Prostate gland (tissue), 2 donors: ENCODE measurements at regions not wholly inside any gene's neighbourhood (a gene's known extent, or its start where the extent isn't known, plus 50 kb on each side); places are given as distances from the start of the nearest gene placed in this dataset.

ENCODE experiments used
- POLR2AphosphoS5 ChIP-seq: sonication (generic); formaldehyde crosslinking; IDR thresholded peaks from one replicate; pipeline ENCODE4 v1.6.1; 2017; ENCODE audit warnings: antibody characterized with exemption
- TF ChIP-seq, protein P1 (sequence below), 4 experiments: fragments of 200-600 bp in 2 of 4; fragments of 450-650 bp in 2 of 4; sonication (generic) in 2 of 4; IDR thresholded peaks; 1 replicate in 3 of 4; 2 replicates in 1 of 4; pipeline ENCODE4 v1.5.1; 2016 to 2019; ENCODE audit warnings: antibody characterized with exemption in 4 of 4, mild to moderate bottlenecking in 2 of 4, moderate library complexity in 2 of 4

DNA sequence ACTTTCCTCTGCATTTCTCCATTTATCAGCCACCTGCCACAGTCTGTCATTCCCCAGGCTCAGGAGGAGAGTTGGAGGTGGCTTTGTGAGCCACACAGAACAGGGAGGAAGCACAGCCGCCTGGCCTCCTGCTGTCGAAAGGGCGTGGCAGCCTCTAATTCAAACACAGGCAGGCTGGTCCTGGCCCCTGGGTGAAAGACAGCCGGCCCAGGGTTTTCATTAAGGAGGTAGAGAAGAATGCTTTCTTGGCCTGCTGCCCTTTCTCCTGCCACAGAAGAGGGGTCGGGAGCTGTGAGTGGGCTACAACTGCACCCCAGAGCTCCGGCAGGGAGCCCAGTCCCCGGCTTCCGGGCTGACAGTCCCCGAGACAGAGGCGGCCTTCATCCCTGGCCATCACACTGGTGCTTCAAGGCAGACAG, 108.6 kb upstream of the FZD10 start:
- TF ChIP-seq, protein P1, sequence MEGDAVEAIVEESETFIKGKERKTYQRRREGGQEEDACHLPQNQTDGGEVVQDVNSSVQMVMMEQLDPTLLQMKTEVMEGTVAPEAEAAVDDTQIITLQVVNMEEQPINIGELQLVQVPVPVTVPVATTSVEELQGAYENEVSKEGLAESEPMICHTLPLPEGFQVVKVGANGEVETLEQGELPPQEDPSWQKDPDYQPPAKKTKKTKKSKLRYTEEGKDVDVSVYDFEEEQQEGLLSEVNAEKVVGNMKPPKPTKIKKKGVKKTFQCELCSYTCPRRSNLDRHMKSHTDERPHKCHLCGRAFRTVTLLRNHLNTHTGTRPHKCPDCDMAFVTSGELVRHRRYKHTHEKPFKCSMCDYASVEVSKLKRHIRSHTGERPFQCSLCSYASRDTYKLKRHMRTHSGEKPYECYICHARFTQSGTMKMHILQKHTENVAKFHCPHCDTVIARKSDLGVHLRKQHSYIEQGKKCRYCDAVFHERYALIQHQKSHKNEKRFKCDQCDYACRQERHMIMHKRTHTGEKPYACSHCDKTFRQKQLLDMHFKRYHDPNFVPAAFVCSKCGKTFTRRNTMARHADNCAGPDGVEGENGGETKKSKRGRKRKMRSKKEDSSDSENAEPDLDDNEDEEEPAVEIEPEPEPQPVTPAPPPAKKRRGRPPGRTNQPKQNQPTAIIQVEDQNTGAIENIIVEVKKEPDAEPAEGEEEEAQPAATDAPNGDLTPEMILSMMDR (IDR thresholded peaks at IDR 0.05) = no peak
- no peak for TF ChIP-seq POLR2AphosphoS5
